Activated T-cell treated with anti-CD3 and anti-CD28 coated beads, Interleukin-2, amount 50 U/mL, for 24 hours (primary cell): ENCODE measurements at regions not wholly inside any gene's neighbourhood (a gene's known extent, or its start where the extent isn't known, plus 50 kb on each side); places are given as distances from the start of the nearest gene placed in this dataset.

ENCODE experiments used
- DNase-seq: peaks from one replicate; pipeline ENCODE4 v3.0.0-alpha.2; 2020
- H3K27ac Mint-ChIP-seq: 2 replicates; pipeline ENCODE4 v1.8.0; 2020; ENCODE audit warnings: mild to moderate bottlenecking, mixed read lengths
- H3K27me3 Mint-ChIP-seq: 2 replicates; pipeline ENCODE4 v1.8.0; 2020; ENCODE audit warnings: mixed read lengths
- H3K36me3 Mint-ChIP-seq: 2 replicates; pipeline ENCODE4 v1.8.0; 2020; ENCODE audit warnings: low read depth, mixed read lengths
- H3K4me1 Mint-ChIP-seq: 2 replicates; pipeline ENCODE4 v1.8.0; 2020; ENCODE audit warnings: low read depth, mixed read lengths
- H3K4me3 Mint-ChIP-seq: 2 replicates; pipeline ENCODE4 v1.8.0; 2020; ENCODE audit warnings: mild to moderate bottlenecking, moderate library complexity, mixed read lengths
- H3K9me3 Mint-ChIP-seq: 2 replicates; pipeline ENCODE4 v1.8.0; 2020; ENCODE audit warnings: mixed read lengths

- Mint-ChIP-seq H3K36me3 (no peaks in the 10 kb centered on the region), H3K27me3 (no peaks in the 10 kb centered on the region), H3K27ac (no peak overlapping the region), H3K4me3 (no peak overlapping the region), H3K9me3 (no peaks in the 10 kb centered on the region), H3K4me1 (no peaks in the 10 kb centered on the region)
- no peak for DNase-seq
These were observed 124.1 kb upstream of the IGFBP7 start for GRCh38 chr4:57234252-57234775.

- Mint-ChIP-seq H3K4me1 (no peaks in the 10 kb centered on the region), H3K4me3 (no peak overlapping the region), H3K27me3 (peaks cover under 1% of the 10 kb centered on the region), H3K9me3 (no peaks in the 10 kb centered on the region), H3K36me3 (no peaks in the 10 kb centered on the region), H3K27ac (no peak overlapping the region)
- DNase-seq, result no peak
These were observed 123.2 kb upstream of the IGFBP7 start for GRCh38 chr4:57233386-57233785.

- H3K36me3 Mint-ChIP-seq, result no peaks in the 10 kb centered on the region
- no peaks in the 10 kb centered on the region for H3K9me3 Mint-ChIP-seq
- no peak overlapping the region for H3K4me3 Mint-ChIP-seq
- no peak for DNase-seq
- no peaks in the 10 kb centered on the region for H3K4me1 Mint-ChIP-seq
- no peak overlapping the region for H3K27ac Mint-ChIP-seq
- H3K27me3 Mint-ChIP-seq, result peaks cover 8% of the 10 kb centered on the region
These were observed 121.6 kb upstream of the IGFBP7 start for GRCh38 chr4:57231781-57232180.

GRCh38 chr4:57220734-57221133 lies 110.5 kb upstream of the IGFBP7 start:
- H3K27ac Mint-ChIP-seq, result no peak overlapping the region
- no peak for DNase-seq
- H3K4me1 Mint-ChIP-seq, result no peaks in the 10 kb centered on the region
- no peaks in the 10 kb centered on the region for H3K36me3 Mint-ChIP-seq
- no peak overlapping the region for H3K4me3 Mint-ChIP-seq
- H3K9me3 Mint-ChIP-seq, result no peaks in the 10 kb centered on the region
- no peaks in the 10 kb centered on the region for H3K27me3 Mint-ChIP-seq

- no peaks in the 10 kb centered on the region for H3K4me1 Mint-ChIP-seq
- no peak overlapping the region for H3K27ac Mint-ChIP-seq
- H3K27me3 Mint-ChIP-seq, result no peaks in the 10 kb centered on the region
- no peaks in the 10 kb centered on the region for H3K9me3 Mint-ChIP-seq
- H3K4me3 Mint-ChIP-seq, result no peak overlapping the region
- no peaks in the 10 kb centered on the region for H3K36me3 Mint-ChIP-seq
- DNase-seq, result no peak
These were observed 110.0 kb upstream of the IGFBP7 start for GRCh38 chr4:57220172-57220571.

- Mint-ChIP-seq H3K36me3 (no peaks in the 10 kb centered on the region), H3K4me3 (no peak overlapping the region), H3K27ac (no peak overlapping the region), H3K9me3 (no peaks in the 10 kb centered on the region), H3K4me1 (no peaks in the 10 kb centered on the region), H3K27me3 (no peaks in the 10 kb centered on the region)
- DNase-seq, result no peak
These were observed 109.2 kb upstream of the IGFBP7 start for GRCh38 chr4:57219431-57219830.

- no peaks in the 10 kb centered on the region for H3K36me3 Mint-ChIP-seq
- H3K4me1 Mint-ChIP-seq, result no peaks in the 10 kb centered on the region
- H3K4me3 Mint-ChIP-seq, result no peak overlapping the region
- no peak for DNase-seq
- H3K9me3 Mint-ChIP-seq, result no peaks in the 10 kb centered on the region
- no peak overlapping the region for H3K27ac Mint-ChIP-seq
- H3K27me3 Mint-ChIP-seq, result peaks cover 1% of the 10 kb centered on the region
These were observed 104.6 kb upstream of the IGFBP7 start for GRCh38 chr4:57214654-57215411.

- Mint-ChIP-seq H3K36me3 (no peaks in the 10 kb centered on the region), H3K9me3 (no peaks in the 10 kb centered on the region), H3K4me1 (no peaks in the 10 kb centered on the region), H3K27ac (no peak overlapping the region), H3K27me3 (peaks cover 4% of the 10 kb centered on the region), H3K4me3 (no peak overlapping the region)
- no peak for DNase-seq
These were observed 100.9 kb upstream of the IGFBP7 start for GRCh38 chr4:57211131-57211530.

GRCh38 chr4:57206172-57206571 lies 96.0 kb upstream of the IGFBP7 start:
- H3K27ac Mint-ChIP-seq, result no peak overlapping the region
- peaks cover 4% of the 10 kb centered on the region for H3K27me3 Mint-ChIP-seq
- H3K4me3 Mint-ChIP-seq, result no peak overlapping the region
- no peaks in the 10 kb centered on the region for H3K9me3 Mint-ChIP-seq
- no peaks in the 10 kb centered on the region for H3K4me1 Mint-ChIP-seq
- DNase-seq, result no peak
- H3K36me3 Mint-ChIP-seq, result no peaks in the 10 kb centered on the region

GRCh38 chr4:57205580-57205979 lies 95.4 kb upstream of the IGFBP7 start:
- Mint-ChIP-seq H3K27ac (no peak overlapping the region), H3K4me3 (no peak overlapping the region), H3K27me3 (peaks cover 4% of the 10 kb centered on the region), H3K36me3 (no peaks in the 10 kb centered on the region), H3K4me1 (no peaks in the 10 kb centered on the region), H3K9me3 (no peaks in the 10 kb centered on the region)
- no peak for DNase-seq

GRCh38 chr4:57200799-57201327 lies 90.7 kb upstream of the IGFBP7 start:
- DNase-seq, result no peak
- H3K36me3 Mint-ChIP-seq, result no peaks in the 10 kb centered on the region
- no peak overlapping the region for H3K4me3 Mint-ChIP-seq
- no peaks in the 10 kb centered on the region for H3K9me3 Mint-ChIP-seq
- H3K27me3 Mint-ChIP-seq, result peaks cover 19% of the 10 kb centered on the region
- H3K27ac Mint-ChIP-seq, result no peak overlapping the region
- no peaks in the 10 kb centered on the region for H3K4me1 Mint-ChIP-seq

- Mint-ChIP-seq H3K4me3 (no peak overlapping the region), H3K27ac (no peak overlapping the region), H3K27me3 (peaks cover 25% of the 10 kb centered on the region), H3K4me1 (no peaks in the 10 kb centered on the region), H3K9me3 (no peaks in the 10 kb centered on the region), H3K36me3 (no peaks in the 10 kb centered on the region)
- no peak for DNase-seq
These were observed 89.1 kb upstream of the IGFBP7 start for GRCh38 chr4:57199267-57199666.

- DNase-seq, result no peak
- Mint-ChIP-seq H3K36me3 (no peaks in the 10 kb centered on the region), H3K4me3 (no peak overlapping the region), H3K27ac (no peak overlapping the region), H3K9me3 (no peaks in the 10 kb centered on the region), H3K4me1 (no peaks in the 10 kb centered on the region), H3K27me3 (peaks cover 48% of the 10 kb centered on the region)
These were observed 85.4 kb upstream of the IGFBP7 start for GRCh38 chr4:57195622-57196021.

- H3K4me1 Mint-ChIP-seq, result no peaks in the 10 kb centered on the region
- H3K27ac Mint-ChIP-seq, result no peak overlapping the region
- no peak for DNase-seq
- H3K27me3 Mint-ChIP-seq, result peaks cover 43% of the 10 kb centered on the region
- no peak overlapping the region for H3K4me3 Mint-ChIP-seq
- no peaks in the 10 kb centered on the region for H3K9me3 Mint-ChIP-seq
- H3K36me3 Mint-ChIP-seq, result no peaks in the 10 kb centered on the region
These were observed 84.0 kb upstream of the IGFBP7 start for GRCh38 chr4:57194068-57194611.

GRCh38 chr4:57193209-57193810 lies 83.1 kb upstream of the IGFBP7 start:
- H3K27ac Mint-ChIP-seq, result no peak overlapping the region
- peaks cover 40% of the 10 kb centered on the region for H3K27me3 Mint-ChIP-seq
- no peaks in the 10 kb centered on the region for H3K36me3 Mint-ChIP-seq
- DNase-seq, result no peak
- no peaks in the 10 kb centered on the region for H3K9me3 Mint-ChIP-seq
- H3K4me3 Mint-ChIP-seq, result no peak overlapping the region
- H3K4me1 Mint-ChIP-seq, result no peaks in the 10 kb centered on the region
